Endothelial cell of umbilical vein (primary cell): ENCODE measurements at regions not wholly inside any gene's neighbourhood (a gene's known extent, or its start where the extent isn't known, plus 50 kb on each side); places are given as distances from the start of the nearest gene placed in this dataset.

Experiments
- BruUV-seq: library from RNA; stranded (reverse); fragments of 400-500 nt; replicated peaks from 2 replicates; lab custom pipeline; 2021; lab: Mats Ljungman, UMichigan
- CTCF ChIA-PET: fragments of 300-600, 350-600 bp; sonication (Branson Sonifier 250); formaldehyde crosslinking; loops from one replicate; lab custom pipeline; 2021; ENCODE audit warnings: antibody characterized with exemption, inconsistent platforms; lab: Charles Lee
- POLR2A ChIA-PET: fragments of 300-600, 350-600 bp; sonication (Branson Sonifier 250); formaldehyde crosslinking; loops from one replicate; lab custom pipeline; 2021; ENCODE audit warnings: antibody characterized with exemption, inconsistent platforms; lab: Charles Lee
- DNase-seq: peaks from one replicate; pipeline ENCODE4 v3.0.0-alpha.2; 2011; ENCODE audit warnings: low read depth, low spot score
- FAIRE-seq: peaks from 2 replicates; lab custom pipeline; 2011; peaks lifted over from hg19 to GRCh38; lab: Jason Lieb, UNC
- H2AFZ ChIP-seq: 2 replicates; pipeline ENCODE4 v1.6.0; 2012; ENCODE audit warnings: low read depth, low read length, control low read depth, inconsistent platforms
- H3K27ac ChIP-seq: 2 replicates; pipeline ENCODE4 v1.5.1; 2011; ENCODE audit warnings: low read depth, mild to moderate bottlenecking, control low read depth, low read length, moderate library complexity; ENCODE audit not compliant: insufficient read depth
- H3K27me3 ChIP-seq, 2 experiments: 2 replicates each; pipeline versions ENCODE4 v1.6.0 to v1.6.1; 2011; ENCODE audit warnings: low read length in 2 of 2, mixed read lengths in 1 of 2; ENCODE audit not compliant: control insufficient read depth in 2 of 2, insufficient read depth in 2 of 2
- H3K36me3 ChIP-seq, 2 experiments: 2 replicates in 1 of 2; 3 replicates in 1 of 2; pipeline ENCODE4 v1.5.1; 2011; ENCODE audit warnings: low read length in 2 of 2, mild to moderate bottlenecking in 1 of 2, moderate library complexity in 1 of 2; ENCODE audit not compliant: control insufficient read depth in 2 of 2, insufficient read depth in 2 of 2; ENCODE audit errors: extremely low read depth in 1 of 2
- H3K4me1 ChIP-seq: 3 replicates; pipeline ENCODE4 v1.5.1; 2011; ENCODE audit warnings: mild to moderate bottlenecking, low read length; ENCODE audit not compliant: control insufficient read depth, insufficient read depth; ENCODE audit errors: extremely low read depth
- H3K4me2 ChIP-seq: 2 replicates; pipeline ENCODE4 v1.6.1; 2011; ENCODE audit warnings: low read length, control low read depth, mixed read lengths; ENCODE audit not compliant: insufficient read depth
- H3K4me3 ChIP-seq, 3 experiments: fragments of 200-600 bp in 1 of 3; sonication (generic), shearing (Covaris generic) in 1 of 3; replicated peaks in 1 of 3; 2 replicates each; pipeline ENCODE4 v1.5.1; 2011 to 2016; ENCODE audit warnings: control low read depth in 3 of 3, low read length in 3 of 3, mild to moderate bottlenecking in 2 of 3, inconsistent platforms in 1 of 3, low read depth in 1 of 3, moderate library complexity in 1 of 3; ENCODE audit not compliant: insufficient read depth in 1 of 3
- H3K79me2 ChIP-seq: 2 replicates; pipeline ENCODE4 v1.6.0; 2012; ENCODE audit warnings: low read length, inconsistent platforms; ENCODE audit not compliant: control insufficient read depth, insufficient read depth
- H3K9ac ChIP-seq: replicated peaks from 2 replicates; pipeline ENCODE3; 2011; ENCODE audit warnings: low read length, control low read depth; ENCODE audit not compliant: insufficient read depth; ENCODE audit errors: extremely low read depth
- H3K9me1 ChIP-seq: replicated peaks from 3 replicates; pipeline ENCODE4 v1.6.0; 2011; ENCODE audit warnings: mild to moderate bottlenecking, low read length; ENCODE audit not compliant: control insufficient read depth, insufficient read depth; ENCODE audit errors: extremely low read depth
- H3K9me3 ChIP-seq: replicated peaks from 2 replicates; pipeline ENCODE4 v1.5.1; 2012; ENCODE audit warnings: low read length, inconsistent platforms; ENCODE audit not compliant: control insufficient read depth, insufficient read depth
- H4K20me1 ChIP-seq: replicated peaks from 2 replicates; pipeline ENCODE3; 2011; ENCODE audit warnings: mild to moderate bottlenecking, low read length; ENCODE audit not compliant: control insufficient read depth, insufficient read depth; ENCODE audit errors: extremely low read depth
- CTCF ChIP-seq, 2 donors: IDR thresholded peaks; 1 replicate in 1 of 2; 2 replicates in 1 of 2; pipeline ENCODE4 v1.5.1; 2011; ENCODE audit warnings: low read length in 2 of 2, mild to moderate bottlenecking in 2 of 2, moderate library complexity in 2 of 2, control low read depth in 1 of 2, inconsistent platforms in 1 of 2, low read depth in 1 of 2; ENCODE audit not compliant: insufficient read depth in 1 of 2; ENCODE audit errors: extremely low read depth in 1 of 2
- FOS ChIP-seq: IDR thresholded peaks from 2 replicates; pipeline ENCODE4 v1.6.1; 2011; ENCODE audit warnings: mild to moderate bottlenecking, low read length, moderate library complexity, borderline replicate concordance; ENCODE audit not compliant: insufficient read depth
- GATA2 ChIP-seq: IDR thresholded peaks from 2 replicates; pipeline ENCODE4 v1.7.0; 2011; ENCODE audit warnings: low read depth, mild to moderate bottlenecking, moderate library complexity, mixed read lengths, low read length; ENCODE audit not compliant: insufficient read length, insufficient read depth
- JUN ChIP-seq: IDR thresholded peaks from 2 replicates; pipeline ENCODE4 v1.6.1; 2011; ENCODE audit warnings: borderline replicate concordance, low read depth; ENCODE audit not compliant: insufficient read length, insufficient read depth
- MYC ChIP-seq: IDR thresholded peaks from one replicate; pipeline ENCODE4 v1.6.1; 2011; ENCODE audit warnings: mild to moderate bottlenecking, low read depth, low read length
- POLR2A ChIP-seq: IDR thresholded peaks from 2 replicates; pipeline ENCODE4 v1.6.1; 2012; ENCODE audit warnings: low read depth, mild to moderate bottlenecking, control low read depth, low read length
- POLR2AphosphoS5 ChIP-seq: IDR thresholded peaks from 2 replicates; pipeline ENCODE4 v1.6.1; 2012; ENCODE audit warnings: low read depth, mild to moderate bottlenecking, control low read depth, low read length, moderate library complexity; ENCODE audit not compliant: insufficient read depth
- dilution Hi-C: fragments of 300-500 bp; cut with MboI; formaldehyde crosslinking; loops from one replicate; pipeline ENCODE4 v1.15.0; 2019; ENCODE audit warnings: low sequenced_read_pairs; ENCODE audit not compliant: extremely low pct_ligation_motif_present
- intact Hi-C: fragments of 100-400 bp; cut with micrococcal nuclease; formaldehyde crosslinking; loops from one replicate; pipeline ENCODE4 v1.10.0; 2022

GRCh38 chr17:34712481-34713195, 133.3 kb downstream of the TMEM132E start:
- no peak overlapping the region for H3K4me2 ChIP-seq
- H3K27me3 ChIP-seq: no peaks in the 10 kb centered on the region
- no TSS peak for BruUV-seq
- TF ChIP-seq POLR2A (no peak), POLR2AphosphoS5 (no peak), CTCF (IDR thresholded peaks at IDR 0.05; ENCODE audit: extremely low read depth in 1 of 2, insufficient read depth in 1 of 2, low read depth in 1 of 2, low read length in 2 of 2) (no peak), MYC (no peak), GATA2 (no peak), JUN (no peak), FOS (no peak)
- no peaks in the 10 kb centered on the region for H3K36me3 ChIP-seq
- ChIA-PET POLR2A (no interaction called here), CTCF (no interaction called here)
- H4K20me1 ChIP-seq: no peaks in the 10 kb centered on the region
- no peak overlapping the region for H3K4me3 ChIP-seq
- H3K27ac ChIP-seq: no peak overlapping the region
- no peak overlapping the region for H2AFZ ChIP-seq
- H3K9me3 ChIP-seq: no peaks in the 10 kb centered on the region
- FAIRE-seq (no peak), DNase-seq (no peak)
- intact Hi-C loops (no loop called here), dilution Hi-C loops (no loop called here)
- H3K4me1 ChIP-seq: no peaks in the 10 kb centered on the region
- H3K9me1 ChIP-seq: no peaks in the 10 kb centered on the region
- H3K9ac ChIP-seq: no peak overlapping the region
- H3K79me2 ChIP-seq: no peaks in the 10 kb centered on the region
